B cell (primary cell): ENCODE measurements at regions not wholly inside any gene's neighbourhood (a gene's known extent, or its start where the extent isn't known, plus 50 kb on each side); places are given as distances from the start of the nearest gene placed in this dataset.

Experiments
- CTCF ChIP-seq: fragments of 200-600 bp; IDR thresholded peaks from one replicate; pipeline ENCODE4 v1.8.0; 2022; ENCODE audit warnings: antibody characterized with exemption, mild to moderate bottlenecking
- EZH2 ChIP-seq: IDR thresholded peaks from 2 replicates; pipeline ENCODE4 v1.6.1; 2012; ENCODE audit warnings: borderline replicate concordance, low read depth, mild to moderate bottlenecking, moderate library complexity, low read length; ENCODE audit not compliant: insufficient read depth, poor library complexity, severe bottlenecking

- TF ChIP-seq CTCF, result no peak
- TF ChIP-seq EZH2, result no peak
These were observed 525.1 kb upstream of the NOX3 start for GRCh38 chr6:155980768-155981079.
